ENCODE measurements at regions not wholly inside any gene's neighbourhood (a gene's known extent, or its start where the extent isn't known, plus 50 kb on each side); places are given as distances from the start of the nearest gene placed in this dataset.

DNA sequence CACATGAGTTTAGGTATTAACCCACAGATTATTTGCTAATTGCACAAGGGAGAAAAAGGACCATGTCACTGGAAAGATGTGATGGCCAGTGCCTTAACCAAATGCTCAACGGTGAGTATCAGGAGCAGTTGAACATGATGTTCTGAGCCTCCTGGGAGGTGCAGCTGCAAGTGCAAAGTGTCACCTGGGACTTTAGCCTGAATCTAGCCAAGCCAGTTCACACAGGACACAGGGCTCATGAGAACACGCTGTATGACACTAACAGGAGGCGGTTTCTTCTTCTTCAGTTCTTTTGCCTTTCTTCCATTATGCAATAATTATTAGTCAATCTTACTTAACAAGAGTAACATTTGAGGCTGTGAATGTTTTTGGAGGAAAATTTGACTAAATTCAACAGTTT, 225.3 kb downstream of the THBS2 start:
- TF ChIP-seq CTCF (IDR thresholded peaks at IDR 0.05) (no peak), JUND (IDR thresholded peaks at IDR 0.05) (no peak), TCF12 (IDR thresholded peaks at IDR 0.05) (no peak), GABPA (IDR thresholded peaks at IDR 0.05; ENCODE audit: low read depth) (no peak), POLR2AphosphoS5 (IDR thresholded peaks at IDR 0.05; ENCODE audit: low read depth, low read length) (no peak), RCOR1 (IDR thresholded peaks at IDR 0.05; ENCODE audit: low read length) (no peak), MXI1 (IDR thresholded peaks at IDR 0.05; ENCODE audit: low read depth, low read length) (no peak), NRF1 (IDR thresholded peaks at IDR 0.05; ENCODE audit: low read depth, low read length) (no peak), TEAD4 (IDR thresholded peaks at IDR 0.05; ENCODE audit: borderline replicate concordance, insufficient read depth) (no peak)
- TF ChIP-seq, protein P1, sequence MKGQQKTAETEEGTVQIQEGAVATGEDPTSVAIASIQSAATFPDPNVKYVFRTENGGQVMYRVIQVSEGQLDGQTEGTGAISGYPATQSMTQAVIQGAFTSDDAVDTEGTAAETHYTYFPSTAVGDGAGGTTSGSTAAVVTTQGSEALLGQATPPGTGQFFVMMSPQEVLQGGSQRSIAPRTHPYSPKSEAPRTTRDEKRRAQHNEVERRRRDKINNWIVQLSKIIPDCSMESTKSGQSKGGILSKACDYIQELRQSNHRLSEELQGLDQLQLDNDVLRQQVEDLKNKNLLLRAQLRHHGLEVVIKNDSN (IDR thresholded peaks at IDR 0.05; ENCODE audit: borderline replicate concordance, low read depth): no peak
- TF ChIP-seq, protein P2, sequence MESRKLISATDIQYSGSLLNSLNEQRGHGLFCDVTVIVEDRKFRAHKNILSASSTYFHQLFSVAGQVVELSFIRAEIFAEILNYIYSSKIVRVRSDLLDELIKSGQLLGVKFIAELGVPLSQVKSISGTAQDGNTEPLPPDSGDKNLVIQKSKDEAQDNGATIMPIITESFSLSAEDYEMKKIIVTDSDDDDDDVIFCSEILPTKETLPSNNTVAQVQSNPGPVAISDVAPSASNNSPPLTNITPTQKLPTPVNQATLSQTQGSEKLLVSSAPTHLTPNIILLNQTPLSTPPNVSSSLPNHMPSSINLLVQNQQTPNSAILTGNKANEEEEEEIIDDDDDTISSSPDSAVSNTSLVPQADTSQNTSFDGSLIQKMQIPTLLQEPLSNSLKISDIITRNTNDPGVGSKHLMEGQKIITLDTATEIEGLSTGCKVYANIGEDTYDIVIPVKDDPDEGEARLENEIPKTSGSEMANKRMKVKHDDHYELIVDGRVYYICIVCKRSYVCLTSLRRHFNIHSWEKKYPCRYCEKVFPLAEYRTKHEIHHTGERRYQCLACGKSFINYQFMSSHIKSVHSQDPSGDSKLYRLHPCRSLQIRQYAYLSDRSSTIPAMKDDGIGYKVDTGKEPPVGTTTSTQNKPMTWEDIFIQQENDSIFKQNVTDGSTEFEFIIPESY (IDR thresholded peaks at IDR 0.05; ENCODE audit: borderline replicate concordance, low read depth): no peak
- TF ChIP-seq, protein P3, sequence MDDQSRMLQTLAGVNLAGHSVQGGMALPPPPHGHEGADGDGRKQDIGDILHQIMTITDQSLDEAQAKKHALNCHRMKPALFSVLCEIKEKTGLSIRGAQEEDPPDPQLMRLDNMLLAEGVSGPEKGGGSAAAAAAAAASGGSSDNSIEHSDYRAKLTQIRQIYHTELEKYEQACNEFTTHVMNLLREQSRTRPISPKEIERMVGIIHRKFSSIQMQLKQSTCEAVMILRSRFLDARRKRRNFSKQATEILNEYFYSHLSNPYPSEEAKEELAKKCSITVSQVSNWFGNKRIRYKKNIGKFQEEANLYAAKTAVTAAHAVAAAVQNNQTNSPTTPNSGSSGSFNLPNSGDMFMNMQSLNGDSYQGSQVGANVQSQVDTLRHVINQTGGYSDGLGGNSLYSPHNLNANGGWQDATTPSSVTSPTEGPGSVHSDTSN (IDR thresholded peaks at IDR 0.05): no peak
